ENCODE measurements at regions not wholly inside any gene's neighbourhood (a gene's known extent, or its start where the extent isn't known, plus 50 kb on each side); places are given as distances from the start of the nearest gene placed in this dataset.

GRCh38 chr4:138400066-138400465, 157.9 kb upstream of the SLC7A11 start:
- no peak overlapping the region for H3K27ac ChIP-seq
- no peak for TF ChIP-seq CTCF (IDR thresholded peaks at IDR 0.05)
- TF ChIP-seq EP300 (IDR thresholded peaks at IDR 0.05; ENCODE audit: low read depth): no peak
- no peak for TF ChIP-seq POLR2AphosphoS5 (IDR thresholded peaks at IDR 0.05)
- TF ChIP-seq POLR2A (IDR thresholded peaks at IDR 0.05): no peak
- H3K4me3 ChIP-seq: no peak overlapping the region
- intact Hi-C loops (cut with DNase I; ENCODE audit: low total_unique reads): no loop called here
- H3K4me1 ChIP-seq: peaks cover 0 to 3% (median 0%) of the 10 kb centered on the region in 4 donors
- in situ Hi-C loops (cut with MboI; ENCODE audit: low pct_ligation_motif_present in 1 of 4, low pct_unique_long_range_greater_than_20kb in 1 of 4, low sequenced_read_pairs in 3 of 4): no loop called here
- H3K36me3 ChIP-seq: no peaks in the 10 kb centered on the region
- no peak for DNase-seq
- H3K27me3 ChIP-seq: no peaks in the 10 kb centered on the region
- no peaks in the 10 kb centered on the region for H3K9me3 ChIP-seq

GRCh38 chr4:138399081-138399480, 156.9 kb upstream of the SLC7A11 start:
- H3K36me3 ChIP-seq: no peaks in the 10 kb centered on the region
- DNase-seq: no peak
- H3K27ac ChIP-seq: no peak overlapping the region
- intact Hi-C loops (cut with DNase I; ENCODE audit: low total_unique reads) (no loop called here), in situ Hi-C loops (cut with MboI; ENCODE audit: low pct_ligation_motif_present in 1 of 4, low pct_unique_long_range_greater_than_20kb in 1 of 4, low sequenced_read_pairs in 3 of 4) (no loop called here)
- no peaks in the 10 kb centered on the region for H3K9me3 ChIP-seq
- peaks cover 0 to 3% (median 0%) of the 10 kb centered on the region in 4 donors for H3K4me1 ChIP-seq
- no peak for TF ChIP-seq CTCF (IDR thresholded peaks at IDR 0.05)
- no peak for TF ChIP-seq POLR2A (IDR thresholded peaks at IDR 0.05)
- TF ChIP-seq POLR2AphosphoS5 (IDR thresholded peaks at IDR 0.05): no peak
- no peak for TF ChIP-seq EP300 (IDR thresholded peaks at IDR 0.05; ENCODE audit: low read depth)
- no peaks in the 10 kb centered on the region for H3K27me3 ChIP-seq
- no peak overlapping the region for H3K4me3 ChIP-seq

- Histone ChIP-seq H3K36me3 (no peaks in the 10 kb centered on the region), H3K4me3 (no peak overlapping the region), H3K4me1 (peaks cover 0 to 3% (median 0%) of the 10 kb centered on the region in 4 donors), H3K9me3 (no peaks in the 10 kb centered on the region), H3K27me3 (no peaks in the 10 kb centered on the region), H3K27ac (no peak overlapping the region)
- intact Hi-C loops (cut with DNase I; ENCODE audit: low total_unique reads): no loop called here
- DNase-seq: no peak
- no peak for TF ChIP-seq POLR2A (IDR thresholded peaks at IDR 0.05)
- no peak for TF ChIP-seq CTCF (IDR thresholded peaks at IDR 0.05)
- no peak for TF ChIP-seq EP300 (IDR thresholded peaks at IDR 0.05; ENCODE audit: low read depth)
- no peak for TF ChIP-seq POLR2AphosphoS5 (IDR thresholded peaks at IDR 0.05)
- in situ Hi-C loops (cut with MboI; ENCODE audit: low pct_ligation_motif_present in 1 of 4, low pct_unique_long_range_greater_than_20kb in 1 of 4, low sequenced_read_pairs in 3 of 4): no loop called here
Measured at GRCh38 chr4:138398322-138398721, 156.2 kb upstream of the SLC7A11 start.

DNA sequence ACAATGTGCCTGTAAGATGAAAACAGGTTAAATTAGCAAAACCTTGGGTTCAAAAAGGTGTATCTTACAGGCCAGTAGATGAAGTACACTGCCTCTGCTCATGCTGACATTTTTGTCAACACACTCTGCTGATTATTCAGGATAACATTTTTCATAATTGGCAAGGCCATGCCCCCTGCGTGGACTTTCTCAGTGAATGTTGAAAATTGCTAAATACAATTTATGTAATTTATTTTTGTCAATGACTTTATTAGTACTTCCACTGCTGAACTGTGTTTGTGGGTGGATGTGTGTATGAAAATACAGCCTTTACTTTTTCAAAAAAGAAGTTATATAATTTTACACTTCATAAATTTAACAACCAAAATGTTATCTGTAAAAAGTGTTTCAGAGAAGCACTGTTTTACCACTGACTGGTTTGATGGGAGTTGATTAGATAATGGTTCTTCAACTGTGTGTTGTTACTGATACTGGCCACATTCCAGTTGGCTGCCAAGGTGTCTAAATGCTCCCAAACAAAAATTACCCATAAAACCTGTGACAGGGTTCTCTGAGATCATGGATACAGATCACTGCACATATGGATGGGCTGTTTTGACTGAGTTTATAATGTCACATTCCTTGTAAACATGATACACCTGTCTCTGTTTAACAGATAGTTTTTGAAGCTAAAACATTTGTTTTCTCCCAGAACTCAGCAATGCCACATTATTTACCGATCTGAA, 151.9 kb upstream of the SLC7A11 start:
- intact Hi-C loops (cut with DNase I; ENCODE audit: low total_unique reads): loop anchor here (2.0 kb wide), 1 partner anchor 13 kb away; no protein-coding TSS in a partner anchor
- Histone ChIP-seq H3K36me3 (no peaks in the 10 kb centered on the region), H3K4me3 (no peak overlapping the region), H3K27ac (no peak overlapping the region), H3K9me3 (no peaks in the 10 kb centered on the region), H3K4me1 (peaks cover 0 to 3% (median 0%) of the 10 kb centered on the region in 4 donors), H3K27me3 (no peaks in the 10 kb centered on the region)
- in situ Hi-C loops (cut with MboI; ENCODE audit: low pct_ligation_motif_present in 1 of 4, low pct_unique_long_range_greater_than_20kb in 1 of 4, low sequenced_read_pairs in 3 of 4): no loop called here
- no peak for DNase-seq
- 74 to 86% methylated on average over 2 of the region's 2 CpGs for WGBS, 2 donors (ENCODE audit: low coverage in 1 of 2)
- no peak for TF ChIP-seq POLR2A (IDR thresholded peaks at IDR 0.05)
- TF ChIP-seq EP300 (IDR thresholded peaks at IDR 0.05; ENCODE audit: low read depth): no peak
- no peak for TF ChIP-seq CTCF (IDR thresholded peaks at IDR 0.05)
- TF ChIP-seq POLR2AphosphoS5 (IDR thresholded peaks at IDR 0.05): no peak
